ENCODE measurements at regions not wholly inside any gene's neighbourhood (a gene's known extent, or its start where the extent isn't known, plus 50 kb on each side); places are given as distances from the start of the nearest gene placed in this dataset.

- TF ChIP-seq CTCF (conservative IDR thresholded peaks at IDR 0.05 in 1 of 2, IDR thresholded peaks at IDR 0.05 in 1 of 2; ENCODE audit: low read depth in 1 of 2, low read length in 2 of 2) (no peak), EZH2 (IDR thresholded peaks at IDR 0.05; ENCODE audit: low read length, missing control alignments) (no peak)
Observed at GRCh38 chr17:13321951-13322701, 279.6 kb downstream of the HS3ST3A1 start.

Data from fibroblast of lung (primary cell).